HEK293 (cell line): ENCODE measurements at regions not wholly inside any gene's neighbourhood (a gene's known extent, or its start where the extent isn't known, plus 50 kb on each side); places are given as distances from the start of the nearest gene placed in this dataset.
A peak's percentile ranks its signal among the peaks of the same experiment; 100 is the strongest.

Experiments
- CTCF ChIA-PET: fragments of 350-600 bp; formaldehyde crosslinking; extraction: SDS; loops from one replicate; lab custom pipeline; 2021; ENCODE audit warnings: antibody characterized with exemption; lab: Yijun Ruan, JAX
- POLR2A ChIA-PET: fragments of 300-600 bp; formaldehyde crosslinking; extraction: SDS; loops from one replicate; lab custom pipeline; 2020; ENCODE audit warnings: antibody characterized with exemption, inconsistent platforms; lab: Yijun Ruan, JAX
- H3K27ac ChIP-seq: fragments of 200-500 bp; sonication (Bioruptor generic); 2 replicates; pipeline ENCODE4 v1.5.1; 2014; ENCODE audit warnings: low read depth, low read length, control low read depth, inconsistent platforms; ENCODE audit errors: extremely low read depth
- H3K36me3 ChIP-seq, 2 experiments: fragments of 200-500 bp in 1 of 2; sonication (Bioruptor generic) in 1 of 2; 1 replicate in 1 of 2; 2 replicates in 1 of 2; pipeline ENCODE4 v1.5.1; 2014 to 2017; ENCODE audit warnings: inconsistent platforms in 2 of 2, low read length in 2 of 2; ENCODE audit not compliant: control insufficient read depth in 2 of 2, insufficient read depth in 1 of 2
- H3K4me1 ChIP-seq: fragments of 200-500 bp; sonication (Bioruptor generic); 2 replicates; pipeline ENCODE4 v1.5.1; 2014; ENCODE audit warnings: mild to moderate bottlenecking, low read length, inconsistent platforms; ENCODE audit not compliant: control insufficient read depth, insufficient read depth
- H3K4me3 ChIP-seq: 2 replicates; pipeline ENCODE4 v1.5.1; 2011; ENCODE audit warnings: low read depth, mild to moderate bottlenecking, control low read depth, low read length, moderate library complexity
- H3K9me3 ChIP-seq: fragments of 200-500 bp; sonication (Bioruptor generic); 2 replicates; pipeline ENCODE4 v1.5.1; 2014; ENCODE audit warnings: low read depth, low read length, inconsistent platforms; ENCODE audit not compliant: control insufficient read depth, insufficient read depth
- KLF7 ChIP-seq: fragments of 450-650 bp; formaldehyde crosslinking; IDR thresholded peaks from 2 replicates; pipeline ENCODE4 v1.5.1; 2016; ENCODE audit warnings: missing biosample characterization, missing genetic modification characterization, borderline replicate concordance
- TCF7L2 ChIP-seq: IDR thresholded peaks from 2 replicates; pipeline ENCODE4 v1.6.1; 2011; ENCODE audit warnings: low read depth, mild to moderate bottlenecking, inconsistent platforms, low read length, moderate library complexity, borderline replicate concordance
- WT1 ChIP-seq: fragments of 450-650 bp; formaldehyde crosslinking; IDR thresholded peaks from 2 replicates; pipeline ENCODE4 v1.5.1; 2016; ENCODE audit warnings: missing biosample characterization, missing genetic modification characterization
- ZBTB8A ChIP-seq: fragments of 450-650 bp; formaldehyde crosslinking; IDR thresholded peaks from 2 replicates; pipeline ENCODE4 v1.5.1; 2016; ENCODE audit warnings: missing biosample characterization, missing genetic modification characterization
- ZNF223 ChIP-seq: fragments of 450-650 bp; formaldehyde crosslinking; IDR thresholded peaks from 2 replicates; pipeline ENCODE4 v1.5.1; 2016; ENCODE audit warnings: missing biosample characterization, missing genetic modification characterization
- ZNF366 ChIP-seq: fragments of 450-650 bp; formaldehyde crosslinking; conservative IDR thresholded peaks from 2 replicates; pipeline ENCODE4 v1.5.1; 2016; ENCODE audit warnings: missing biosample characterization, missing genetic modification characterization
- ZNF423 ChIP-seq: fragments of 450-650 bp; formaldehyde crosslinking; IDR thresholded peaks from 2 replicates; pipeline ENCODE4 v1.5.1; 2016; ENCODE audit warnings: missing biosample characterization, missing genetic modification characterization
- ZNF654 ChIP-seq: fragments of 450-650 bp; formaldehyde crosslinking; IDR thresholded peaks from 2 replicates; pipeline ENCODE4 v1.5.1; 2016; ENCODE audit warnings: low read depth, missing biosample characterization, missing genetic modification characterization
- TF ChIP-seq, protein P1 (sequence below): fragments of 450-650 bp; formaldehyde crosslinking; IDR thresholded peaks from 2 replicates; pipeline ENCODE4; 2016; ENCODE audit warnings: missing biosample characterization, missing genetic modification characterization
- TF ChIP-seq, protein P2 (sequence below): fragments of 450-650 bp; formaldehyde crosslinking; IDR thresholded peaks from 2 replicates; pipeline ENCODE4 v1.5.1; 2016; ENCODE audit warnings: missing biosample characterization, missing genetic modification characterization
- TF ChIP-seq, protein P3 (sequence below): fragments of 450-650 bp; formaldehyde crosslinking; IDR thresholded peaks from 2 replicates; pipeline ENCODE4 v1.5.1; 2016; ENCODE audit warnings: missing biosample characterization, missing genetic modification characterization, borderline replicate concordance
- TF ChIP-seq, protein P4 (sequence below): fragments of 450-650 bp; formaldehyde crosslinking; conservative IDR thresholded peaks from 2 replicates; pipeline ENCODE4 v1.5.1; 2016; ENCODE audit warnings: low read depth, missing biosample characterization, missing genetic modification characterization

DNA sequence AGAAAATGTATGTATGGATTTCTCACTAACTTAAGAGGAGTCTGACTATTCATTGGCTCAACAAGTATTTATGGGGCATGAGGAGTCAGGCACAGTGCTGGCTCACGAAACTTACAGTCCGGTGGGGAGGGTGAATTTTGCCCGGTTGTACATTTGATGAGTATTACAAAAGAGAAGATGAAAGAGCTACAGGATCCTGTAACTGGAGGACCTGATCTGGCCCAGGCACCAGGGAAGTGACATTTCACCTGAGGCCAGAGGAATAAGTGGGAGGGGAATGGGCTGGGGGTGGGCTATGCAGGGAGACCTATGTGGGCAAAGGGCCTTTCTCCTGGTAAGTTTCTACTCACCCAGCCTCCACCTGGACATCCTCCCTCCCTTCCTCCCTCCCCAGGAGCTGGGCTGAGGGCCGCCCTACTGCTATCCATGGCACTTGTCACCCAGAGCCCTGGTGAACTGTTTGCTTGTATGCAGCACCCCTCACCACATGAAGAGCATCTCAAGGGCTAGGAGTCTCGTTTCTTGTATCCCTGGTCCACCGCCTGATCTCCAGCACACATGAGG lies 101.1 kb upstream of the ZNF438 start (continued):
- TF ChIP-seq, protein P1, sequence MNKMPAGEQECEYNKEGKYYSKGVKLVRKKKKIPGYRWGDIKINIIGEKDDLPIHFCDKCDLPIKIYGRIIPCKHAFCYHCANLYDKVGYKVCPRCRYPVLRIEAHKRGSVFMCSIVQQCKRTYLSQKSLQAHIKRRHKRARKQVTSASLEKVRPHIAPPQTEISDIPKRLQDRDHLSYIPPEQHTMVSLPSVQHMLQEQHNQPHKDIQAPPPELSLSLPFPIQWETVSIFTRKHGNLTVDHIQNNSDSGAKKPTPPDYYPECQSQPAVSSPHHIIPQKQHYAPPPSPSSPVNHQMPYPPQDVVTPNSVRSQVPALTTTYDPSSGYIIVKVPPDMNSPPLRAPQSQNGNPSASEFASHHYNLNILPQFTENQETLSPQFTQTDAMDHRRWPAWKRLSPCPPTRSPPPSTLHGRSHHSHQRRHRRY (tag by site-specific recombination), result no peak
- TF ChIP-seq ZNF654, result no peak
- TF ChIP-seq ZNF423 (tag by site-specific recombination), result no peak
- TF ChIP-seq ZNF223, result no peak
- TF ChIP-seq TCF7L2, result no peak
- TF ChIP-seq, protein P2, sequence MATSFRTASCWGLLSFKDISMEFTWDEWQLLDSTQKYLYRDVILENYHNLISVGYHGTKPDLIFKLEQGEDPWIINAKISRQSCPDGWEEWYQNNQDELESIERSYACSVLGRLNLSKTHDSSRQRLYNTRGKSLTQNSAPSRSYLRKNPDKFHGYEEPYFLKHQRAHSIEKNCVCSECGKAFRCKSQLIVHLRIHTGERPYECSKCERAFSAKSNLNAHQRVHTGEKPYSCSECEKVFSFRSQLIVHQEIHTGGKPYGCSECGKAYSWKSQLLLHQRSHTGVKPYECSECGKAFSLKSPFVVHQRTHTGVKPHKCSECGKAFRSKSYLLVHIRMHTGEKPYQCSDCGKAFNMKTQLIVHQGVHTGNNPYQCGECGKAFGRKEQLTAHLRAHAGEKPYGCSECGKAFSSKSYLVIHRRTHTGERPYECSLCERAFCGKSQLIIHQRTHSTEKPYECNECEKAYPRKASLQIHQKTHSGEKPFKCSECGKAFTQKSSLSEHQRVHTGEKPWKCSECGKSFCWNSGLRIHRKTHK (tag by site-specific recombination), result no peak
- no peak for TF ChIP-seq WT1 (tag by site-specific recombination)

DNA sequence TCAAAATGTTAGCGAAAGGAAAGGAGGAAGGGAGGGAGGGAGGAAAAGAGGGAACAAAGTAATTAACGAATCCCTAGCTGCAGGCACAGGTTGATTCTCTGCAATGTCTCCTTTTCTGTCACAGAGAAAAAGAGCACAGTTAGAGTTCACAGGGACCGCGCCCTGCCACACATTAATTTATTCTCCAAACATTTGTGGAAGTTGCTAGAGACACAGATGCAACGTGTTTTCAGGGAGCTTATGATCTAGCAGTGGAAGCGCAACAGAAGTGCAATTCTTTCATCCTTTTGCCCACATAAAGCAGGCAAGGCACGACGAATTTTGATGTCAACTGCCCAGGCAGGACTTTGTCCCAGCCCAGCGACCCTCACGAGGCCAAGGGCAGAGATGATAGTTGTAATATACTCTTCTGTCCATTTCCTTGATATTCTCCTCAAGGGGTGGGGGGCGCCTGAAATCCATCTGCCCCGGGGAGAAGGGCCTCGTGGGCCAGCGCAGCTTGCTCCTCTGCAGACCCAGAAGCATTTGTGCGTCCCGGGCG lies 101.7 kb upstream of the ZNF438 start:
- H3K27ac ChIP-seq, result no peak overlapping the region
- H3K36me3 ChIP-seq, result no peaks in the 10 kb centered on the region
- H3K4me1 ChIP-seq, result peaks cover 13% of the 10 kb centered on the region
- POLR2A ChIA-PET, result interaction anchor here (0.7 to 1.8 kb wide), 2 partner anchors 59 to 101 kb away, joined by 3 to 9 read pairs; partner anchors contain the start of gene ZNF438
- no peak overlapping the region; the same call in 1 of the 2 replicates for H3K4me3 ChIP-seq
- 0 out of 2 replicates have a peak, but pooled peaks have one; percentile 13 for TF ChIP-seq ZNF366 (tag by site-specific recombination)
- TF ChIP-seq, protein P3, sequence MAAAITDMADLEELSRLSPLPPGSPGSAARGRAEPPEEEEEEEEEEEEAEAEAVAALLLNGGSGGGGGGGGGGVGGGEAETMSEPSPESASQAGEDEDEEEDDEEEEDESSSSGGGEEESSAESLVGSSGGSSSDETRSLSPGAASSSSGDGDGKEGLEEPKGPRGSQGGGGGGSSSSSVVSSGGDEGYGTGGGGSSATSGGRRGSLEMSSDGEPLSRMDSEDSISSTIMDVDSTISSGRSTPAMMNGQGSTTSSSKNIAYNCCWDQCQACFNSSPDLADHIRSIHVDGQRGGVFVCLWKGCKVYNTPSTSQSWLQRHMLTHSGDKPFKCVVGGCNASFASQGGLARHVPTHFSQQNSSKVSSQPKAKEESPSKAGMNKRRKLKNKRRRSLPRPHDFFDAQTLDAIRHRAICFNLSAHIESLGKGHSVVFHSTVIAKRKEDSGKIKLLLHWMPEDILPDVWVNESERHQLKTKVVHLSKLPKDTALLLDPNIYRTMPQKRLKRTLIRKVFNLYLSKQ (tag by site-specific recombination), result no peak
- TF ChIP-seq ZBTB8A (tag by site-specific recombination), result peak; percentile 63
- 0 out of 2 replicates have a peak, but pooled peaks have one; percentile 16 for TF ChIP-seq KLF7 (tag by site-specific recombination)
- TF ChIP-seq, protein P4, sequence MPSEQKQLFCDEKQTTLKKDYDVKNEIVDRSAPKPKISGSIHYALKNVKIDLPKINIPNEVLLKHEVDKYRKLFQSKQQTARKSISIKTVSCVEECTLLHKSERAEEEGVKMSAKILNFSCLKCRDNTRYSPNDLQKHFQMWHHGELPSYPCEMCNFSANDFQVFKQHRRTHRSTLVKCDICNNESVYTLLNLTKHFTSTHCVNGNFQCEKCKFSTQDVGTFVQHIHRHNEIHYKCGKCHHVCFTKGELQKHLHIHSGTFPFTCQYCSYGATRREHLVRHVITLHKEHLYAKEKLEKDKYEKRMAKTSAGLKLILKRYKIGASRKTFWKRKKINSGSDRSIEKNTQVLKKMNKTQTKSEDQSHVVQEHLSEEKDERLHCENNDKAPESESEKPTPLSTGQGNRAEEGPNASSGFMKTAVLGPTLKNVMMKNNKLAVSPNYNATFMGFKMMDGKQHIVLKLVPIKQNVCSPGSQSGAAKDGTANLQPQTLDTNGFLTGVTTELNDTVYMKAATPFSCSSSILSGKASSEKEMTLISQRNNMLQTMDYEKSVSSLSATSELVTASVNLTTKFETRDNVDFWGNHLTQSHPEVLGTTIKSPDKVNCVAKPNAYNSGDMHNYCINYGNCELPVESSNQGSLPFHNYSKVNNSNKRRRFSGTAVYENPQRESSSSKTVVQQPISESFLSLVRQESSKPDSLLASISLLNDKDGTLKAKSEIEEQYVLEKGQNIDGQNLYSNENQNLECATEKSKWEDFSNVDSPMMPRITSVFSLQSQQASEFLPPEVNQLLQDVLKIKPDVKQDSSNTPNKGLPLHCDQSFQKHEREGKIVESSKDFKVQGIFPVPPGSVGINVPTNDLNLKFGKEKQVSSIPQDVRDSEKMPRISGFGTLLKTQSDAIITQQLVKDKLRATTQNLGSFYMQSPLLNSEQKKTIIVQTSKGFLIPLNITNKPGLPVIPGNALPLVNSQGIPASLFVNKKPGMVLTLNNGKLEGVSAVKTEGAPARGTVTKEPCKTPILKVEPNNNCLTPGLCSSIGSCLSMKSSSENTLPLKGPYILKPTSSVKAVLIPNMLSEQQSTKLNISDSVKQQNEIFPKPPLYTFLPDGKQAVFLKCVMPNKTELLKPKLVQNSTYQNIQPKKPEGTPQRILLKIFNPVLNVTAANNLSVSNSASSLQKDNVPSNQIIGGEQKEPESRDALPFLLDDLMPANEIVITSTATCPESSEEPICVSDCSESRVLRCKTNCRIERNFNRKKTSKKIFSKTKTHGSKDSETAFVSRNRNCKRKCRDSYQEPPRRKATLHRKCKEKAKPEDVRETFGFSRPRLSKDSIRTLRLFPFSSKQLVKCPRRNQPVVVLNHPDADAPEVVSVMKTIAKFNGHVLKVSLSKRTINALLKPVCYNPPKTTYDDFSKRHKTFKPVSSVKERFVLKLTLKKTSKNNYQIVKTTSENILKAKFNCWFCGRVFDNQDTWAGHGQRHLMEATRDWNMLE, result no peak
- H3K9me3 ChIP-seq, result no peaks in the 10 kb centered on the region
- CTCF ChIA-PET, result interaction anchor here (0.8 kb wide), 1 partner anchor 446 kb away, joined by 3 read pairs; no protein-coding TSS in a partner anchor
